Caco-2 (cell line): ENCODE measurements at regions not wholly inside any gene's neighbourhood (a gene's known extent, or its start where the extent isn't known, plus 50 kb on each side); places are given as distances from the start of the nearest gene placed in this dataset.

ENCODE experiments used
- BruUV-seq: library from RNA; stranded (reverse); fragments of 400-500 nt; replicated peaks from 2 replicates; lab custom pipeline; 2021; lab: Mats Ljungman, UMichigan
- CTCF ChIA-PET: fragments of 300-600 bp; sonication (Branson Sonifier 250); formaldehyde crosslinking; loops from one replicate; lab custom pipeline; 2022; ENCODE audit warnings: antibody characterized with exemption; lab: Charles Lee
- POLR2A ChIA-PET: fragments of 300-600 bp; sonication (Branson Sonifier 250); formaldehyde crosslinking; loops from one replicate; lab custom pipeline; 2022; ENCODE audit warnings: antibody characterized with exemption; lab: Charles Lee
- DNase-seq, 2 experiments: peaks; one replicate each; pipeline versions ENCODE4 v3.0.0 to v3.0.0-alpha.2; 2020 to 2022
- H3K27me3 ChIP-seq: replicated peaks from 2 replicates; pipeline ENCODE4 v1.6.0; 2011; ENCODE audit warnings: low read length; ENCODE audit not compliant: control insufficient read depth, insufficient read depth
- H3K36me3 ChIP-seq: 2 replicates; pipeline ENCODE4 v1.5.1; 2011; ENCODE audit warnings: low read length; ENCODE audit not compliant: control insufficient read depth, insufficient read depth
- H3K4me1 ChIP-seq: fragments of 250-450 bp; sonication (Bioruptor Pico); 2 replicates; pipeline ENCODE4 v1.5.1; 2020; ENCODE audit warnings: mild to moderate bottlenecking
- H3K4me3 ChIP-seq: 2 replicates; pipeline ENCODE4 v1.5.1; 2011; ENCODE audit warnings: low read depth, mild to moderate bottlenecking, control low read depth, low read length
- H3K9me3 ChIP-seq: fragments of 250-450 bp; sonication (Bioruptor Pico); 2 replicates; pipeline ENCODE4 v1.5.1; 2020; ENCODE audit warnings: mild to moderate bottlenecking, moderate library complexity
- H3K27ac Mint-ChIP-seq: one replicate; pipeline ENCODE4 v1.8.0; 2022; ENCODE audit warnings: mixed read lengths; ENCODE audit not compliant: unreplicated experiment
- H3K27me3 Mint-ChIP-seq: one replicate; pipeline ENCODE4 v1.8.0; 2022; ENCODE audit warnings: mixed read lengths; ENCODE audit not compliant: insufficient read depth, unreplicated experiment
- H3K36me3 Mint-ChIP-seq: one replicate; pipeline ENCODE4 v1.8.0; 2022; ENCODE audit warnings: mild to moderate bottlenecking, mixed read lengths; ENCODE audit not compliant: insufficient read depth, unreplicated experiment
- H3K4me1 Mint-ChIP-seq: one replicate; pipeline ENCODE4 v1.8.0; 2022; ENCODE audit warnings: low read depth, mixed read lengths; ENCODE audit not compliant: unreplicated experiment
- H3K4me3 Mint-ChIP-seq: one replicate; pipeline ENCODE4 v1.8.0; 2022; ENCODE audit warnings: mild to moderate bottlenecking, moderate library complexity, mixed read lengths; ENCODE audit not compliant: unreplicated experiment
- H3K9me3 Mint-ChIP-seq: one replicate; pipeline ENCODE4 v1.8.0; 2022; ENCODE audit warnings: mixed read lengths; ENCODE audit not compliant: unreplicated experiment
- intact Hi-C: fragments of 100-400 bp; cut with micrococcal nuclease; formaldehyde crosslinking; loops from one replicate; pipeline ENCODE4 v1.10.0; 2022; ENCODE audit not compliant: unreplicated experiment
- TF ChIP-seq, protein P1 (sequence below), 2 experiments: fragments of 200-600 bp in 1 of 2; IDR thresholded peaks; 1 replicate in 1 of 2; 2 replicates in 1 of 2; pipeline versions ENCODE4 v1.5.1 to v1.8.0; 2011 to 2022; ENCODE audit warnings: antibody characterized with exemption in 1 of 2, control low read depth in 1 of 2, inconsistent platforms in 1 of 2, low read depth in 1 of 2, low read length in 1 of 2, mild to moderate bottlenecking in 1 of 2, moderate library complexity in 1 of 2; ENCODE audit not compliant: insufficient read depth in 1 of 2, severe bottlenecking in 1 of 2, unreplicated experiment in 1 of 2

GRCh38 chr18:4510160-4510559, 55.1 kb upstream of the DLGAP1 start:
- no peaks in the 10 kb centered on the region for H3K36me3 Mint-ChIP-seq
- ChIA-PET POLR2A (no interaction called here), CTCF (no interaction called here)
- TF ChIP-seq, protein P1, sequence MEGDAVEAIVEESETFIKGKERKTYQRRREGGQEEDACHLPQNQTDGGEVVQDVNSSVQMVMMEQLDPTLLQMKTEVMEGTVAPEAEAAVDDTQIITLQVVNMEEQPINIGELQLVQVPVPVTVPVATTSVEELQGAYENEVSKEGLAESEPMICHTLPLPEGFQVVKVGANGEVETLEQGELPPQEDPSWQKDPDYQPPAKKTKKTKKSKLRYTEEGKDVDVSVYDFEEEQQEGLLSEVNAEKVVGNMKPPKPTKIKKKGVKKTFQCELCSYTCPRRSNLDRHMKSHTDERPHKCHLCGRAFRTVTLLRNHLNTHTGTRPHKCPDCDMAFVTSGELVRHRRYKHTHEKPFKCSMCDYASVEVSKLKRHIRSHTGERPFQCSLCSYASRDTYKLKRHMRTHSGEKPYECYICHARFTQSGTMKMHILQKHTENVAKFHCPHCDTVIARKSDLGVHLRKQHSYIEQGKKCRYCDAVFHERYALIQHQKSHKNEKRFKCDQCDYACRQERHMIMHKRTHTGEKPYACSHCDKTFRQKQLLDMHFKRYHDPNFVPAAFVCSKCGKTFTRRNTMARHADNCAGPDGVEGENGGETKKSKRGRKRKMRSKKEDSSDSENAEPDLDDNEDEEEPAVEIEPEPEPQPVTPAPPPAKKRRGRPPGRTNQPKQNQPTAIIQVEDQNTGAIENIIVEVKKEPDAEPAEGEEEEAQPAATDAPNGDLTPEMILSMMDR (IDR thresholded peaks at IDR 0.05; ENCODE audit: insufficient read depth in 1 of 2, low read depth in 1 of 2, low read length in 1 of 2, severe bottlenecking in 1 of 2, unreplicated experiment in 1 of 2) = no peak
- no TSS peak for BruUV-seq
- no peaks in the 10 kb centered on the region for H3K27me3 Mint-ChIP-seq
- intact Hi-C loops = no loop called here
- H3K4me1 ChIP-seq = no peaks in the 10 kb centered on the region
- H3K9me3 ChIP-seq = no peaks in the 10 kb centered on the region
- H3K9me3 Mint-ChIP-seq = no peaks in the 10 kb centered on the region
- H3K4me3 ChIP-seq = no peak overlapping the region
- H3K4me3 Mint-ChIP-seq = no peak overlapping the region
- no peaks in the 10 kb centered on the region for H3K27me3 ChIP-seq
- H3K4me1 Mint-ChIP-seq = no peaks in the 10 kb centered on the region
- H3K27ac Mint-ChIP-seq = no peak overlapping the region
- no peak for DNase-seq
- no peaks in the 10 kb centered on the region for H3K36me3 ChIP-seq
